GM21367 (cell line): ENCODE measurements at regions not wholly inside any gene's neighbourhood (a gene's known extent, or its start where the extent isn't known, plus 50 kb on each side); places are given as distances from the start of the nearest gene placed in this dataset.
"Not testable (repeated sequence)": the region's sequence is repeated elsewhere in the genome, so short reads cannot be mapped to it uniquely, and the experiment has no call there.

Source experiments
- ATAC-seq: cut with Tn5 transposase; IDR thresholded peaks from one replicate; pipeline ENCODE4 v1.9.1; 2021; ENCODE audit not compliant: unreplicated experiment

DNA sequence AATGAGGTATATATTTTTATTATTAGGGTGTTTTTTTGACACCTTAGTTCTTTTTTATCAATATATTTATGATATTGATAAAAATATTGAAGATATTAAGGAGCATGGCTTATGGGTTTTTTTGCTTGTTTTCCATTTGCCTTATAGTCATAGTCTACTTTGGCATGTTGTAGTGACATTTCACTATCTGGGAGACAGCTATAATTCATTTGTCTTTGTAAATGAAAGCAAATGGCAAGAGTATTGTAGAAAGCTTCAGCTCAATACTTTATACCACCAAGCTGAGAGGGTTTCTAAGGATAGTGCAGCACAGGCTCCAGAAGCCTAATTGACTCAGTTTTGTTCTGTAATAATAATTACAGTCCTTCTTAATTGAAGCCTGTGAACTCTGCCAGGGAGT, 1182.3 kb downstream of the EFNA5 start:
- ATAC-seq: no peak

DNA sequence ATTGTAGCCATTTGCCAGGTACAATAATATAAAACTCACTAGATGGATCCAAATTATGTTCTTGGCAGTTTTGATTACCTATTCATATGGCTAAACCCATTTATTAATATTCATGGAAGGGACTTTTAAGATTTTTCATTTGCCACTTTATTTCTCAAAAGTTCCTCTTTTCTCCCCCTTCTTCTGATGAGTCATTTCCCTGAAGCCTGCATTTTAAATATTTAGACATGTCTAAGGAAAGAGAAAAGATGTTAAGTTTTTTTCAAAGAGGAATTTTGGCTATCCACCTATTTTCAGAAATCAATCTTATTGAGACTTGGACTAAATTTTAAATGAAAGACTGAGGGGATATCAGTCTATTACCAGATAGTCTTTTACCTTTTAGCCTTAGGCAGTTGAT, 1189.4 kb downstream of the EFNA5 start:
- ATAC-seq: no peak

- ATAC-seq: no peak
Observed at GRCh38 chr5:106476630-106477029, 1194.1 kb downstream of the EFNA5 start.

DNA sequence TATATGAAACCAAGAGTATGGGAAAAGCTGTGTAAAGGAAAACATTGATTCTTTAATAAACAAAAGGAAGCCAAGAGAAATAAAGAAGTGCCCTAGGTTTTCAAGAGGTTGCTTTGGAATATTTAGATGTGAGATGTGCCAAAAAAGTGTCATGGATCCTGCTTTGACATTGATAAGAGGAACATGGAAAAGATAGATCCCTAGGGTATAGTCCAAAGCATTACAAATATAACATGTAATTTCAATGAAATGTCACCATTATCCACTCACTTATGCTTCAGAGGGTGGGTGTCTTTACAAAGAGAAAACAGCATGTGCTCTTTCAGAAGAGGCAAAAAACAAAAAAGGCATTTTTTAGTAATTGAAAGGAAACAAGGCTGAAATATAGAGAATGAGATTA, 1196.7 kb downstream of the EFNA5 start:
- ATAC-seq: no peak

DNA sequence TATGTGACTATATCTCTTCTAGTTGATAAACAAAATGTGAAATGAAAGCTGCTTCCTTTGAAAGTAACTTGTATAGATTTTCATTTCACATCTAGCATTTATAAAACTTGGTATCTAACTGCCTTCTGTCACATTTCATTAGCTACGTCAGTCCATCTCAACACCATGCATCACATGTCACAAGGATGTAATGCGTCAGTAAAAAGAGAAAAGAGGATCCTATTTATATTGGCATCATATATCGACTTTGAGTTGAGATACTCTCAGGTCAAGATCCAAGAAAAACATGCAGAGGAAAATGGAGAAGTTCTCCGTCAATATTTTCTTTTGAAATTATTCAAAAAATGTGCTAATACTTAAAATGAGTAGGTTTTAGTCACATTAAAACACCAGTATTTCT, 1211.2 kb downstream of the EFNA5 start:
- no peak for ATAC-seq

DNA sequence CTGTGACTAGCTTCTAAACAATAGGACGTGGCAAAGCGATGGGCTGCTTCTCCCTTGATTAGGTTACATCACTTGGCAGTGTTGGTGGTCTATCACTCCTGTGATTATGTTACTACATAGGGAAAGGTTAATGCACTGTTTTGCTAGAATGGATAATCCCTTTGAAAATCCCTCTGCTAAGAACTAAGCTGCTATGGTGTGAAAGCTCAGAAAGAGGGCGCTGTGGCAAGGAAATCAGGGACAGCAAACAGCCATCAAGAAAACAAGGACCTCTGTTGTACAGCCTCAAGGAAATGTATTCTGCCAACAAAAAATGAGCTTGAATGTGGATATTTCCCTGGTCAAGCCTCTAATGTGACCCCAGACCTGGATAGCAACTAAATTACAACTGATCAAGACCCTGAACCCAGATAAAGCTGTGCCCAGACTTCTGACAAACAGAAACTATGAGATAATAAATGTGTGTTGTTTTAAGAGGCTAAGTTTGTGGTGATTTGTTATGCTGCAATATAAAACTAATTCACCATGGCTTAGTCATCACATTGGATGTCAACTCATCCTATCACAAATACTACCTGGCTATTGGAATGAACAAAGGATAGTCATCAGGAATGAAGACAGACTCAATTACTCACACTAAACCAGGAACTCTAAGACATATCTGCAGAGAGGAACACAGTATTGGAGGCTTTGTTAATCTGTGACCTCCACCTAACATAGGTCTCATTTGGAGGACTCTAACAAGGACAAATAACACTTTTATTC, 1215.9 kb downstream of the EFNA5 start:
- ATAC-seq: no peak

DNA sequence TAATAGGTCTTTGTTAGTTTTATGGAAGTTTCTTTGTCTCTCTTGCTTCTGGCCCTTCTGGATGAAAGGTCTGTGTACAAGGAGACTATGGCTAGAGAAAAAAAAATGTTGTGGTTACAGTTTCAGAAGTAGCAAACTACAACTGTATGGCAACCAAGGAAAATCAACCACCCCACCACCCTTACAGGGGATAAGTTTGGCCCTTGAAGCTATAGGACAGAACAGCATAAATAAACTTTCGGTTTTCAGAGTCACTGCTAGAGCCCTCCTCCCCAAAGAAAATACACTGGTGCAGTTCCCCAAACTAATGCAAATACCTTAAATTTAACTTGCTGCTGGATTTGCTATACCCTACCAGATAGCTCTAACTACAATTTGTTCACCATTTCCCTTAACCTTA, 1216.7 kb downstream of the EFNA5 start:
- ATAC-seq: no peak

DNA sequence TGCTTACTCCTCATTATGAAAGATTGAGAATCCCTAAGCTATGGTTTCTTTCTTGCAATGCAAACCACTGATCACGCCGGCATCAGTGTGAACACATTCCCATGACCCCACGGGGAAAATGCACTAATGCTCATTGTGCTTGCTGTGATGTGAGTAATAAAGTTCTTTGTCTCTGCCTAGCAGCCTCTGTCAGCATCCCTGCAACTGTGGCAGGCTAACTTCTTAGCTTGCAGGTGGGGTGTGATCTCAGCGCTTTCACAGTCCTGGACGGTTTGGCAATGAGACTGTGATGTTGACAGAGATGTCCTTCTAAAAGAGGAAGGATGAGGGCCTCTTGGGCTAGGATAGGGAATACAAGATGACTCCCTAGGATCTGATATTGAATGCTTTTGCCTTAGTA, 1218.7 kb downstream of the EFNA5 start:
- no peak for ATAC-seq

- no peak for ATAC-seq
Observed at GRCh38 chr5:106443746-106444145, 1227.0 kb downstream of the EFNA5 start.

- no peak for ATAC-seq
Observed at GRCh38 chr5:106435185-106435584, 1235.6 kb downstream of the EFNA5 start.

DNA sequence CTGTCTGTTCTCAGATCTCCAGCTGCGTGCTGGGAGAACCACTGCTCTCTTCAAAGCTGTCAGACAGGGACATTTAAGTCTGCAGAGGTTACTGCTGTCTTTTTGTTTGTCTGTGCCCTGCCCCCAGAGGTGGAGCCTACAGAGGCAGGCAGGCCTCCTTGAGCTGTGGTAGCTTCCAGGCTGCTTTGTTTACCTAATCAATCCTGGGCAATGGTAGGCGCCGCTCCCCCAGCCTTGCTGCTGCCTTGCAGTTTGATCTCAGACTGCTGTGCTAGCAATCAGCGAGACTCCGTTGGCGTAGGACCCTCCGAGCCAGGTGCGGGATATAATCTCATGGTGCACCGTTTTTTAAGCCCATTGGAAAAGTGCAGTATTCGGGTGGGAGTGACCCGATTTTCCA, 1240.0 kb downstream of the EFNA5 start:
- ATAC-seq: not testable (repeated sequence)

- no peak for ATAC-seq
Observed at GRCh38 chr5:106423109-106423897, 1247.4 kb downstream of the EFNA5 start.

GRCh38 chr5:106420102-106420501, 1250.6 kb downstream of the EFNA5 start:
- ATAC-seq: no peak

- ATAC-seq: no peak
Observed at GRCh38 chr5:106418196-106418595, 1252.5 kb downstream of the EFNA5 start.

- no peak for ATAC-seq
Observed at GRCh38 chr5:106417566-106417965, 1253.2 kb downstream of the EFNA5 start.

DNA sequence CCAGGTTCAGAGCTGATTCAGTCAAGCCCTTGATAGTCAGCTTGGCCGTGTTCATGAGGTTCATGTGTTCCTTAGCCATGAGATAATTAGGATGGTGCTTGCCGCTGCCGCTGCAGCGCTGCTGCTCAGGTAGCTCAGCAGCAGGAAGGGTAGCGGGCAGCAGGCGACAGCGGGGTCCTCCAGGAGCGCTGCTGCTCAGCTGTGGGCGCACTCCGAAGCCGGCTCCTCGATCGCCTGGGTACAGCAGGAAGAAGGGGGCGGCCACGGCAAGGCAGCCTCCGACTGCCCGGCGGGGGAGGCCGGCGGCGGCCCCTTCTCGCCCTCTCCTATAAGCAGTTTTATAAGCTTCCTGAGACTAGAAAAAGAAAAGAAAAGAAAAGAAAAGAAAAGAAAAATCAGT, 1253.6 kb downstream of the EFNA5 start:
- no peak for ATAC-seq

DNA sequence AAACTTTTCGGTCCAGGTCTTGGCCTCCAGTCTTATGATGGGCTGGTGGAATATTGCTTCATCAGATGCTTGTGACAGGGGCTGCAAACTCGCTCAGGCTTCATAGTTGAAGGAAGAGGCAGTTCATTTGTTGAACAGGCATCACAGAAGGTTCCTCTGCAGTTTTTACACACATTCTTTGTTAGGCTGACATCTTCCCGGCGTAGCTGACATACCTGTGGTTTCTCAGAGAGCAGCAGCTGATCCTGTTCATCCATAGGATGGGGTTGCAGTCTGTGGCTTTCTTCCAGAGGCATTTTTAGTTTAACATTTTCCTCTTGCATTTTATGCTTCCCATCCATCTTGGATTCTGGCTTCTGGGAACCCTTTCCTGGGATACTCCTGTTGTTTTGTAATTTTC, 1255.2 kb downstream of the EFNA5 start:
- ATAC-seq: no peak

GRCh38 chr5:106414342-106414741, 1256.4 kb downstream of the EFNA5 start:
- no peak for ATAC-seq

GRCh38 chr5:106412606-106413005, 1258.1 kb downstream of the EFNA5 start:
- no peak for ATAC-seq

DNA sequence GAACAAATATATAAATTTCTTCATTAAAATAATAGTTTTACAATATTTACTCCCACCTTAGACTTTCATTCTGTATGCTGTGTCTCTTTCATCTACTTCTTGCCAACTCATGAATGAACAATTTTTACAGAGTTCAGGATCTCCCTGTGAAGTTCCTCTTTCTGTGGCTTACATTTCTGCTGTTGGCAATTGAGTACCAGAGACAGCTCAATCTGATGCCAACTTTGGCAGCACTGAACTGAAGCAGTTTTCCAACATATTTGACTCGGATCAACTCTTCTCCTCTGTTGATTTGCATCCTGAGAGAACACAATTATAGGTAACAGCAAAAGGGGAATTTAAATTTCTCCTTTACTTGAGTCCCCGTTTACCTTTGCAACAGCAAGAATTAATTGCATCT, 1262.2 kb downstream of the EFNA5 start:
- no peak for ATAC-seq

- ATAC-seq: no peak
Observed at GRCh38 chr5:106408141-106408540, 1262.6 kb downstream of the EFNA5 start.

GRCh38 chr5:106401561-106401960, 1269.2 kb downstream of the EFNA5 start:
- ATAC-seq: no peak
